MM.1S (cell line): ENCODE measurements at regions not wholly inside any gene's neighbourhood (a gene's known extent, or its start where the extent isn't known, plus 50 kb on each side); places are given as distances from the start of the nearest gene placed in this dataset.

Experiments
- EZH2 ChIP-seq: fragments of 300-600 bp; sonication (generic); optimal IDR thresholded peaks from 2 replicates; pipeline ENCODE3; 2017; ENCODE audit warnings: low read depth, mild to moderate bottlenecking, antibody characterized with exemption, low read length, mixed read lengths
- EZH2phosphoT487 ChIP-seq: fragments of 300-600 bp; sonication (generic); IDR thresholded peaks from 2 replicates; pipeline ENCODE4 v1.6.1; 2018; ENCODE audit warnings: antibody characterized with exemption, low read length
- TF ChIP-seq, protein P1 (sequence below): fragments of 300-600 bp; sonication (generic); IDR thresholded peaks from 2 replicates; pipeline ENCODE4 v1.5.1; 2016; ENCODE audit warnings: antibody characterized with exemption, low read length, mixed read lengths

DNA sequence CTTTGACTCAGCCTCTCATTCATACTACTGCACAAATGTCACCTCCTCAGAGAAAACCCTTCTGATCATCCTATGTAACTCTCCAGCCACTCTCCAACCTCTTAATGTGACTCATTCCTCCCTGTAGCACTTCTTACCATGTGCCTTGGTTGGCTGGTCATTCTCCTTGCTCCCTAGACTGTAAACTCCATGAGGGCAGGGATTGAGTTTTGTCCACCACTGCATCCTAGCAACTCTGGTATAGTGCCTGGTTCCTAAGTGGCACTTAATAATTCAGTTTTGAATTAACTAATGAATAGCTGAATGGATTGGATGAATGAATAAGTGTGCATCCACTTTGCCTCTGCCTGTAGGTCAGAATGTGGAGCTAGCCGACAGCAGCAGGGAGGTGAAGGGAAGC is 202.5 kb upstream of the HES1 start:
- TF ChIP-seq, protein P1, sequence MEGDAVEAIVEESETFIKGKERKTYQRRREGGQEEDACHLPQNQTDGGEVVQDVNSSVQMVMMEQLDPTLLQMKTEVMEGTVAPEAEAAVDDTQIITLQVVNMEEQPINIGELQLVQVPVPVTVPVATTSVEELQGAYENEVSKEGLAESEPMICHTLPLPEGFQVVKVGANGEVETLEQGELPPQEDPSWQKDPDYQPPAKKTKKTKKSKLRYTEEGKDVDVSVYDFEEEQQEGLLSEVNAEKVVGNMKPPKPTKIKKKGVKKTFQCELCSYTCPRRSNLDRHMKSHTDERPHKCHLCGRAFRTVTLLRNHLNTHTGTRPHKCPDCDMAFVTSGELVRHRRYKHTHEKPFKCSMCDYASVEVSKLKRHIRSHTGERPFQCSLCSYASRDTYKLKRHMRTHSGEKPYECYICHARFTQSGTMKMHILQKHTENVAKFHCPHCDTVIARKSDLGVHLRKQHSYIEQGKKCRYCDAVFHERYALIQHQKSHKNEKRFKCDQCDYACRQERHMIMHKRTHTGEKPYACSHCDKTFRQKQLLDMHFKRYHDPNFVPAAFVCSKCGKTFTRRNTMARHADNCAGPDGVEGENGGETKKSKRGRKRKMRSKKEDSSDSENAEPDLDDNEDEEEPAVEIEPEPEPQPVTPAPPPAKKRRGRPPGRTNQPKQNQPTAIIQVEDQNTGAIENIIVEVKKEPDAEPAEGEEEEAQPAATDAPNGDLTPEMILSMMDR: no peak
- TF ChIP-seq EZH2 (no peak), EZH2phosphoT487 (no peak)
